ENCODE measurements at regions not wholly inside any gene's neighbourhood (a gene's known extent, or its start where the extent isn't known, plus 50 kb on each side); places are given as distances from the start of the nearest gene placed in this dataset.

GRCh38 chr5:85647349-85648127 is 970.2 kb upstream of the COX7C start:
- TF ChIP-seq BHLHE40 (IDR thresholded peaks at IDR 0.05; ENCODE audit: borderline replicate concordance in 1 of 2, low read depth in 2 of 2, low read length in 1 of 2) (no peak), EP300 (IDR thresholded peaks at IDR 0.05; ENCODE audit: borderline replicate concordance in 1 of 2, control insufficient read depth in 1 of 2, low read depth in 2 of 2, low read length in 2 of 2) (no peak), TARDBP (IDR thresholded peaks at IDR 0.05; ENCODE audit: borderline replicate concordance) (no peak), POLR2AphosphoS5 (IDR thresholded peaks at IDR 0.05; ENCODE audit: low read length) (no peak), CTCF (IDR thresholded peaks at IDR 0.05 in 2 of 3, conservative IDR thresholded peaks at IDR 0.05 in 1 of 3; ENCODE audit: control insufficient read depth in 2 of 3, extremely low read depth in 1 of 3, insufficient read depth in 1 of 3, low read depth in 3 of 3, low read length in 3 of 3) (no peak), MAX (IDR thresholded peaks at IDR 0.05; ENCODE audit: low read depth, low read length) (no peak), SMC3 (IDR thresholded peaks at IDR 0.05; ENCODE audit: borderline replicate concordance, low read length) (no peak), SREBF2 (IDR thresholded peaks at IDR 0.05; ENCODE audit: low read length) (no peak), SPI1 (IDR thresholded peaks at IDR 0.05; ENCODE audit: borderline replicate concordance, insufficient read depth, low read depth, low read length) (no peak), RAD21 (IDR thresholded peaks at IDR 0.05; ENCODE audit: insufficient read depth, low read depth, low read length) (no peak)
- TF ChIP-seq, protein P1, sequence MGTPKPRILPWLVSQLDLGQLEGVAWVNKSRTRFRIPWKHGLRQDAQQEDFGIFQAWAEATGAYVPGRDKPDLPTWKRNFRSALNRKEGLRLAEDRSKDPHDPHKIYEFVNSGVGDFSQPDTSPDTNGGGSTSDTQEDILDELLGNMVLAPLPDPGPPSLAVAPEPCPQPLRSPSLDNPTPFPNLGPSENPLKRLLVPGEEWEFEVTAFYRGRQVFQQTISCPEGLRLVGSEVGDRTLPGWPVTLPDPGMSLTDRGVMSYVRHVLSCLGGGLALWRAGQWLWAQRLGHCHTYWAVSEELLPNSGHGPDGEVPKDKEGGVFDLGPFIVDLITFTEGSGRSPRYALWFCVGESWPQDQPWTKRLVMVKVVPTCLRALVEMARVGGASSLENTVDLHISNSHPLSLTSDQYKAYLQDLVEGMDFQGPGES (IDR thresholded peaks at IDR 0.05) = no peak
